ENCODE measurements at regions not wholly inside any gene's neighbourhood (a gene's known extent, or its start where the extent isn't known, plus 50 kb on each side); places are given as distances from the start of the nearest gene placed in this dataset.

- TF ChIP-seq, protein P1, sequence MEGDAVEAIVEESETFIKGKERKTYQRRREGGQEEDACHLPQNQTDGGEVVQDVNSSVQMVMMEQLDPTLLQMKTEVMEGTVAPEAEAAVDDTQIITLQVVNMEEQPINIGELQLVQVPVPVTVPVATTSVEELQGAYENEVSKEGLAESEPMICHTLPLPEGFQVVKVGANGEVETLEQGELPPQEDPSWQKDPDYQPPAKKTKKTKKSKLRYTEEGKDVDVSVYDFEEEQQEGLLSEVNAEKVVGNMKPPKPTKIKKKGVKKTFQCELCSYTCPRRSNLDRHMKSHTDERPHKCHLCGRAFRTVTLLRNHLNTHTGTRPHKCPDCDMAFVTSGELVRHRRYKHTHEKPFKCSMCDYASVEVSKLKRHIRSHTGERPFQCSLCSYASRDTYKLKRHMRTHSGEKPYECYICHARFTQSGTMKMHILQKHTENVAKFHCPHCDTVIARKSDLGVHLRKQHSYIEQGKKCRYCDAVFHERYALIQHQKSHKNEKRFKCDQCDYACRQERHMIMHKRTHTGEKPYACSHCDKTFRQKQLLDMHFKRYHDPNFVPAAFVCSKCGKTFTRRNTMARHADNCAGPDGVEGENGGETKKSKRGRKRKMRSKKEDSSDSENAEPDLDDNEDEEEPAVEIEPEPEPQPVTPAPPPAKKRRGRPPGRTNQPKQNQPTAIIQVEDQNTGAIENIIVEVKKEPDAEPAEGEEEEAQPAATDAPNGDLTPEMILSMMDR (conservative IDR thresholded peaks at IDR 0.05 in 1 of 2, IDR thresholded peaks at IDR 0.05 in 1 of 2; ENCODE audit: low read depth in 1 of 2, low read length in 2 of 2): no peak
- TF ChIP-seq EZH2 (IDR thresholded peaks at IDR 0.05; ENCODE audit: low read length, missing control alignments): no peak
Measured at GRCh38 chr2:18299423-18300212, 260.8 kb downstream of the RDH14 start.

All from fibroblast of lung (primary cell).